ENCODE measurements at regions not wholly inside any gene's neighbourhood (a gene's known extent, or its start where the extent isn't known, plus 50 kb on each side); places are given as distances from the start of the nearest gene placed in this dataset.

DNA sequence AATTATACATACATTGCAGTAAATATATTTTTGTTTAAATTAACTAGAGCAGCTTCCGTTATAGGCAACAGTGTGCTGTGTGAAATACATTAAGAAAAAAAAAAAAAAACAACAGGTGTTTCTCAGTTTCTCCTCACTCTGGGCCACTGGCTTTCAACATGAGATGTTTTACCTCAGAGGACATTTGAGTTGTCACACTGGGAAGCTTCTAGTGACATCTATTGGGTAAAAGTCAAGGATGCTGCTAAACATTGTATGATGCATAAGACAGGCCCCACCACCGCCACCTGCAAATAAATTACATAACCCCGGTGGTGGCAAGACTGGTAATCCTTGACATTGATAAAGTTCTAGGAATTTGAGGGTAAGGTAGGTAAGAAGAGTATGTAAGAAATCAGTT, 1512.2 kb downstream of the C4orf33 start:
- DNase-seq (ENCODE audit: low read depth, low spot score) = no peak

DNA sequence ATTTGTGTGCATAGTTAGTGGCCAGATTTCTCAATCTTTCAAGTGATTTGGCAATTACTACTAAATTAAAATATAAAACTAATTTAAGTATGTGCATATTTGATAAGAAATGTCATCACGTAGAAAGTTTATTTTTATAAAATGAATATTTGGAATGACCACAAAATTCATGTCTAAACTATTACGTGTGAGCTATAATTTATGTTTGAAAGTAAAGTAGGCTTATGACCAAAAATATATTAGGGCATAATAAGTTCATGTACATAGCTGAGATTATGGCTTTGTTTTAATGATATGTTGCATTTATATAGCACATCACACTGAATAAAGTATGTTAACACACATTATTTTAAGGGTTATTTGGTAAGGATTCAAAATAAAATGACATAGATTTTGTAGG, 1532.6 kb downstream of the C4orf33 start:
- no peak for DNase-seq (ENCODE audit: low read depth, low spot score)

- DNase-seq (ENCODE audit: low read depth, low spot score) = peak; percentile 82
These were observed 1537.0 kb downstream of the C4orf33 start for GRCh38 chr4:130632731-130633604.

GRCh38 chr4:130636486-130636885, 1540.5 kb downstream of the C4orf33 start:
- no peak for DNase-seq (ENCODE audit: low read depth, low spot score)

DNA sequence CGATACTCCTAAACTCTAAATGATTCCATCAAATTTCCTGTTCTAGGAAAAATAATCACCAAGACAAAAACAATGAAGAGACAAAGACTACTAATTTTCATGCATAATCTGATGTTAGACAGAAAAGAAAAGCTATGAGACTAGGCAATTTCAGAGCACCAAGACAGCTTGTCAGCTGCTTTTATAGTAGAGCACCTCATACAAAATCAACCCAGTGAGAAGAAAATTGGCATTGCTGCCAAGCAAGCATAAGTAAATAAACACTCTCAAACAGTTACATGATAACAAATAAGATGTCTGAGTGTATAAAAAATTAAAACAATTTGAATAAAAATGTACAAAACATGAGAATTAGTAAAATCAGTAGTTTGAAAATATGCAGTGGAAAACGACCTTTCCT, 1544.6 kb downstream of the C4orf33 start:
- no peak for DNase-seq (ENCODE audit: low read depth, low spot score)

DNA sequence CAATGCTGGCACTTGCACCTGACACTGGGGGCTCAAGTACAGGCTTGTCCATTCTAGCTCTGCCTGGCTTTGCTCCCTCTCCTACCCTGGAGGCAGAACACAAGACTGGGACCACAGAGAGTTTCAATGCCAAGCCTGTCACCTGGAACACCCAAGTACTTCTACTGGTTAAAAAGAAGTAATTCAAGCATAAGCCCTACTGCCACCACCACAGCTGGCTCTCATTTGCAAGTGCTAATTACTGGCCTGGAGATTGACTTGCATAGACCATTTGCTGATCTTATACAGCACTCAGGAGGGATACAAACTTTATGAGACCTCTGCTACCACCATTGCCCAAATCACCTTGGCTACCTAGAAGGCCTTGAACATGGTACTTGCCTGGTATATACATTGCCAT, 1550.9 kb downstream of the C4orf33 start:
- no peak for DNase-seq (ENCODE audit: low read depth, low spot score)

- no peak for DNase-seq (ENCODE audit: low read depth, low spot score)
These were observed 1552.6 kb downstream of the C4orf33 start for GRCh38 chr4:130648570-130648969.

DNA sequence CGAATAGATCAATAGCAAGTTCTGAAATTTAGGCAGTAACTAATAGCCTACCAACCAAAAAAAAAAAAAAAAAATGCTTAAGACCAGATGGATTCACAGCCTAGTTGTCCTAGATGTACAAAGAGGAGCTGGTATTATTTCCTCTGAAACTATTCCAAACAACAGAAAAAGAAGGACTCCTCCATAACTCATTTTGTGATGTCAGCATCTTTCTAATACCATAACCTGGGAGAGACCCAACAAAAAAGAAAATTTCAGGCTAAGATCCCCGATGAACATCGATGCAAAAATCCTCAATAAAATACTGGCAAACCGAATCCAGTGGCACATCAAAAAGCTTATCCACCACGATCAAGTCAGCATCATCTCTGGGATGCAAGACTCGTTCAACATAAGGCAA, 1557.9 kb downstream of the C4orf33 start:
- no peak for DNase-seq (ENCODE audit: low read depth, low spot score)

DNA sequence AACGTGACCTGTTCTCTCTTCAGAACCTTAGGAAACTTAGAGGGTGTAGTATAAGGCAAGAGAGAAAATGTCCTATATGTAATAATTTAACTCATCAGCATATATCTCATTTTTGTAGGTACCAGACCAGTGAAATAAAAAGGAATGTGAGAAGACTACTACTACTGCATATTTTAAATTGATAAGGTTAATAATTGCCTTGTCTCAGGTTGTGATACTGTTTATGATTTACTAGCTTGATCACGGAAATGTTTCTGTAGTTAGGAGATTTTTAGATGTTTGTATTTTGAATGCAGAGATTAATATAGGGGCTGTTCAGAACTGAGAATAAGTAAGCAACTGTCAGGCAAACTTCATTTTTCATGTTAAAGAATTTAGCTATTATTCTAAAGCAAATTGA, 1563.4 kb downstream of the C4orf33 start:
- no peak for DNase-seq (ENCODE audit: low read depth, low spot score)

- no peak for DNase-seq (ENCODE audit: low read depth, low spot score)
These were observed 1572.9 kb downstream of the C4orf33 start for GRCh38 chr4:130668859-130669258.

DNA sequence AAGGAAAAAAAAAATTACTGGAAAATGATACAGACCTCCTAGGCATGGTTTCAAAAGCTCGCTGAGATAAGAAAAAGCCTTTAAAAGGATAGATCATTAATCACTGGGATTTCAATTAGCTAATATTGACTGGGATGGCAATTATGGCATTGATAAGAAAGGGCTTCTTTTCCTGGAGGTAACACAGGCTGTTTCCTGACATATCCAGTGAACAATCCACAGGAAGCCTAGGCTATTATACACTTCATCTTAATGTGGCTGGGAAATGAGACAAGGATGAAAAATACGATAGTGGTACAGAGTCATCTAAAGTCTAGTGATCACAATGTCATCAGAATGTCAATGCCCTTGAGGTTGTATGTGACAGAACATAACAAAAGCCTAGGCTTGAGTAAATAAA, 1579.3 kb downstream of the C4orf33 start:
- no peak for DNase-seq (ENCODE audit: low read depth, low spot score)

DNA sequence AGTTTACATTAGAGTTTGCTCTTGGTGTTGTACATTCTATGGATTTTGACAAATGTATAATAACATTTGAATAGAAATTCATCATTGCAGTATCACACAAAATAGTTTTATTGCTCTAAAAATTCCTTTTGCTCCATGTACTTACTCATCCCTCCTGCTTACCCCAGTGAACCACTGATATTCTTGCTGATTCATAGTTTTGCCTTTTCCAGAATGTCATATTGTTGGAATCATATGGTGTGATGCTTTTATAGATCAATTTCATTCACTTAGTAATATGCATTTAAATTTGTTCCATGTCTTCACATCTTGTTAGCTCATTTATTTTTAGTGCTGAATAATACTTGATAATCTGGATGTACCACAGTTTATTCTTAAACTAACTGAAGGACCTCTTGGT, 1593.2 kb downstream of the C4orf33 start:
- DNase-seq (ENCODE audit: low read depth, low spot score) = no peak

GRCh38 chr4:130698251-130698650, 1602.3 kb downstream of the C4orf33 start:
- DNase-seq (ENCODE audit: low read depth, low spot score) = no peak

- DNase-seq (ENCODE audit: low read depth, low spot score) = no peak
These were observed 1603.1 kb downstream of the C4orf33 start for GRCh38 chr4:130699004-130699403.

DNA sequence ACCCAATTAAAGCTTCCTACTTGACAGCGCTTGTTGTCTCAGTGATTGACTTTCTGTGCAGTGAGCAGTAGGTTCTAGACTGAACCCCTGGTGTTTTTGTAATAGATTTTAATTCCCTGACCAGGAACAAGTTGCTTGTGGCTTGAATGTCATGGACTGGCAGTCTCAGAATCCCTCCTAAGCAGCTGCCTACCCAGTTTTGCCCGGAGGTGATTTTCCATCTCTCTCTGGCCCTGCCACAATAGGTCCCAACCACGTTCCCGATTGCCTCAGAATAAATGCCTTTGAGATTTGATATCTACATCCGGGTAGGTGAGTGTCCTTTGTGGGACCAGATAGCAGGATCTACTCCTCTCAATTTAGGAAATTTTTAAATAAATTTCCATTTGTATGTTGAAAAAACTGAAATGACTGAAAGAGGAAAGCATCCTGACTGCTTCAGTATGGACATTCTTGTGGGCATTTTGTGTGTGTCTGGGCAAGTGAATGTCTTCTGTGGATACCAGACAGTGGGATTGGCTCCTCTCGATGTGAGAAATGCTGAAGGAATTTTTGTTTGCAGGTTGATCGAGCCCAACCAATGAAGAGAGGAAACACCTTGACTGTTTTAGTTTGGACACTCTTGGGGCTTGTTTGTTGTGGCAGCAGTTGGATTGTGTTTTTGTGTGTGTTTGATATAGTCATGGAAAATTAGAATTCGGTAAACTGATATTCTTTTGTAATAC, 1607.4 kb downstream of the C4orf33 start:
- DNase-seq (ENCODE audit: low read depth, low spot score) = no peak

GRCh38 chr4:130705023-130705422, 1609.1 kb downstream of the C4orf33 start:
- no peak for DNase-seq (ENCODE audit: low read depth, low spot score)

DNA sequence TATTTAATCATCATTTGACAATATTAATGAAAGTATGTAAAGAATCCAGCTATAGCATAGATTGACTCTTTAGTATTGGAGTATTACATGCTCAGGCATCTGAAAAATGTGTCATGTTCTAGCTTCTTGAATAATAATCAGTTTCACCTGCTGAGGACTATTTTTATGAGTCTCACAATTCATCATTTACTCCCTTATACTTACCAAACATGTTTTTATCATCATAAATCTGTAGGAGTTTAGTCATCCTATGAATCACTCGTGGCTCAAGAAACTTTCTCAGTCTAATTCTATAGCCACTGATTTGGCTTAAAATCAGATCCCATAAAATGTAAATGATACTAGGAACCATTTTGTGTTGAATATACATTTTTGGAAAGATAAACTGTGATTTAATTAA, 1616.1 kb downstream of the C4orf33 start:
- no peak for DNase-seq (ENCODE audit: low read depth, low spot score)

DNA sequence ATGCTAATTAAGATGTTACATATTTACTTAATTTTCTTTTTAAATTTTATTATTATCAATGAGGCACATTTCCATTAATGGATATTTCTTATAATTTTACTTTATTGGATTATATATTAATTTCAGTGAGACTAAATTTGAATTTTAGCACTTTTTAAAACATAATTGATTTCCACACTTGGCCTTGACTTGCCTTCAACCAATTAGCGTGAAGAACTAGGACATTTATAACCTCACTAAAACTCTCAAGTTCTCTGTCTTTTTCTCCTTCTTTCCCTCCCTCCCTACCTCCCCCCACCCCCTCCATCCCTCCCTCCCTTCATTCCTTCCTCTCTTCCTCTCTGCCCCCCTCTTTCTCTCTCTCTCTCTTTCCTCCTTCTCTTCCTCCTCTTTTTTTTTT, 1618.1 kb downstream of the C4orf33 start:
- DNase-seq (ENCODE audit: low read depth, low spot score) = no peak

GRCh38 chr4:130722361-130722760, 1626.4 kb downstream of the C4orf33 start:
- DNase-seq (ENCODE audit: low read depth, low spot score) = no peak

- no peak for DNase-seq (ENCODE audit: low read depth, low spot score)
These were observed 1640.7 kb downstream of the C4orf33 start for GRCh38 chr4:130736436-130737185.

DNA sequence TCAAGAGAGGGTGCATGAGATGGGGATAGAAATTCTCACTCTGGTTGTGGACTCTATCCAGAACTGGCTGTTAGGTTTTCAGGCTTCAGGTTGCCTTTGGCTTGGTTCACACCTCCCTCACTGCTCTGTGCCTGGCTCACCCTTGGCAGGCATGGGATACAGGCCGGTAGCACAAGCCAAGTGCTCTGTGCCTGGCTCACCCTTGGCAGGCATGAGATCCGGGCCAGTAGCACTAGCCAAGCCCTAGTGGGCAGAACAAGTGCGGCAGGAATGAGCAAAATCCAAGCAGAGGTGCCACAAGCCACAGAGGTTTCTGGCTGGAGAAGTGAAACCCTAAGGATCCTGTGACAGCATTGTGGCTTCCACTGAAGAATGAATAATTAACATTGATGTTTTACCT, 1642.3 kb downstream of the C4orf33 start:
- no peak for DNase-seq (ENCODE audit: low read depth, low spot score)

DNA sequence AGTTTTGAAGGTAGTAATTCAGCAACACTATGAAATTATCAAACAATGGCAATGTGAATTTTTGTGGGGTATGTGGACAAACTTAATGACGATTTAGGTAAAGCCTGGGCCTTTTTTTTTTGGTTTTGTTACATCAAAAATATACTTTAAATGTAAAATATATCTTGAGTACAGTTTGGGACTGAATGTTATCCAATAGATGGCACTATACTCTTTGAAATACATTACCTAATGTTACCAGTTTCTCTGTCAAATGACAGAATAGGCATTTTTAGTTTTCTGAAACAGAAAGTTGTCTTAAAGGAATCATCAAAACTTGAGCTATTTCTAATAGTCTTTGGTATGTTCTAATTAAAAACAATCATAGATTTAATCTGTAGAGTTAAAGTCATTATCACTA, 1651.9 kb downstream of the C4orf33 start:
- DNase-seq (ENCODE audit: low read depth, low spot score) = no peak
